Gastroesophageal sphincter (tissue), 3 donors: ENCODE measurements at regions not wholly inside any gene's neighbourhood (a gene's known extent, or its start where the extent isn't known, plus 50 kb on each side); places are given as distances from the start of the nearest gene placed in this dataset.

Experiments
- EP300 ChIP-seq: sonication (generic); formaldehyde crosslinking; IDR thresholded peaks from one replicate; pipeline ENCODE4 v1.6.1; 2017; ENCODE audit warnings: antibody characterized with exemption, mild to moderate bottlenecking
- POLR2A ChIP-seq, 2 donors: fragments of 450-650 bp; IDR thresholded peaks; one replicate each; pipeline ENCODE4 v1.6.1; 2017; ENCODE audit warnings: antibody characterized with exemption in 2 of 2, mild to moderate bottlenecking in 2 of 2, moderate library complexity in 1 of 2
- TF ChIP-seq, protein P1 (sequence below), 4 experiments: fragments of 200-600 bp in 2 of 4; fragments of 450-650 bp in 2 of 4; sonication (generic) in 1 of 4; IDR thresholded peaks; one replicate each; pipeline ENCODE4 v1.5.1; 2017 to 2019; ENCODE audit warnings: antibody characterized with exemption in 4 of 4, mild to moderate bottlenecking in 2 of 4, moderate library complexity in 2 of 4

DNA sequence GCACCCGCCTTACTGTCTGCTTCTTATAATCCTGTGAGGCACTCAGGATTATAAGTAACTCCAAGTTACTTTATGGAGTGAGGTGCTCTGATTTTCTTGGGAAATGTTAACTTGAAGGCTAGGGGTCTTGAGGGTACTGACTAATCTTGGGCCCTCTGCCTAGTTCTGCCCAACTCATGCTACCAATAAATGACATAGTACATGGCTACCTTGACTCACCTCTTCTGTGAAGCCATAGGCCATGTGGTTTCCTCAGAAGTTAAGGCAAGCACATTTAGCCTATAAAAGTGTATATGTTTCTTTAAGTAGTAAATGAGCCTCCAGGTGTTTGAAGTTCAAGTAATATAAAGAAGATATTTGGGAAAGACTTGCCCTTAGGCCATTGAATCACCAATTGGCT, 99.8 kb upstream of the CASK start:
- TF ChIP-seq, protein P1, sequence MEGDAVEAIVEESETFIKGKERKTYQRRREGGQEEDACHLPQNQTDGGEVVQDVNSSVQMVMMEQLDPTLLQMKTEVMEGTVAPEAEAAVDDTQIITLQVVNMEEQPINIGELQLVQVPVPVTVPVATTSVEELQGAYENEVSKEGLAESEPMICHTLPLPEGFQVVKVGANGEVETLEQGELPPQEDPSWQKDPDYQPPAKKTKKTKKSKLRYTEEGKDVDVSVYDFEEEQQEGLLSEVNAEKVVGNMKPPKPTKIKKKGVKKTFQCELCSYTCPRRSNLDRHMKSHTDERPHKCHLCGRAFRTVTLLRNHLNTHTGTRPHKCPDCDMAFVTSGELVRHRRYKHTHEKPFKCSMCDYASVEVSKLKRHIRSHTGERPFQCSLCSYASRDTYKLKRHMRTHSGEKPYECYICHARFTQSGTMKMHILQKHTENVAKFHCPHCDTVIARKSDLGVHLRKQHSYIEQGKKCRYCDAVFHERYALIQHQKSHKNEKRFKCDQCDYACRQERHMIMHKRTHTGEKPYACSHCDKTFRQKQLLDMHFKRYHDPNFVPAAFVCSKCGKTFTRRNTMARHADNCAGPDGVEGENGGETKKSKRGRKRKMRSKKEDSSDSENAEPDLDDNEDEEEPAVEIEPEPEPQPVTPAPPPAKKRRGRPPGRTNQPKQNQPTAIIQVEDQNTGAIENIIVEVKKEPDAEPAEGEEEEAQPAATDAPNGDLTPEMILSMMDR (IDR thresholded peaks at IDR 0.05): no peak
- no peak for TF ChIP-seq POLR2A (IDR thresholded peaks at IDR 0.05)
- TF ChIP-seq EP300: no peak
